ENCODE measurements at regions not wholly inside any gene's neighbourhood (a gene's known extent, or its start where the extent isn't known, plus 50 kb on each side); places are given as distances from the start of the nearest gene placed in this dataset.

- TF ChIP-seq POLR2A (IDR thresholded peaks at IDR 0.05): no peak
- no peak for TF ChIP-seq CTCF (IDR thresholded peaks at IDR 0.05)
Observed at GRCh38 chr14:25522116-25522515, 472.2 kb upstream of the STXBP6 start.
